Mucosa of stomach (tissue), 1 donor: ENCODE measurements at regions not wholly inside any gene's neighbourhood (a gene's known extent, or its start where the extent isn't known, plus 50 kb on each side); places are given as distances from the start of the nearest gene placed in this dataset.

Source experiments
- H3K27me3 ChIP-seq: one replicate; pipeline ENCODE4 v1.7.0; 2013; ENCODE audit warnings: mild to moderate bottlenecking, low read length; ENCODE audit not compliant: control insufficient read depth, insufficient read depth
- H3K36me3 ChIP-seq: one replicate; pipeline ENCODE4 v1.7.0; 2013; ENCODE audit warnings: low read length; ENCODE audit not compliant: control insufficient read depth, insufficient read depth
- H3K4me1 ChIP-seq: one replicate; pipeline ENCODE4 v1.7.0; 2013; ENCODE audit warnings: mild to moderate bottlenecking, low read length; ENCODE audit not compliant: control insufficient read depth, insufficient read depth
- H3K4me3 ChIP-seq: one replicate; pipeline ENCODE4 v1.7.0; 2013; ENCODE audit warnings: low read length
- H3K9ac ChIP-seq: one replicate; pipeline ENCODE4 v1.7.0; 2013; ENCODE audit warnings: mild to moderate bottlenecking, low read length, moderate library complexity
- H3K9me3 ChIP-seq: one replicate; pipeline ENCODE4 v1.7.0; 2013; ENCODE audit warnings: mild to moderate bottlenecking, low read length, moderate library complexity; ENCODE audit not compliant: control insufficient read depth
- donor health status: Pancreatic carcinoma.

DNA sequence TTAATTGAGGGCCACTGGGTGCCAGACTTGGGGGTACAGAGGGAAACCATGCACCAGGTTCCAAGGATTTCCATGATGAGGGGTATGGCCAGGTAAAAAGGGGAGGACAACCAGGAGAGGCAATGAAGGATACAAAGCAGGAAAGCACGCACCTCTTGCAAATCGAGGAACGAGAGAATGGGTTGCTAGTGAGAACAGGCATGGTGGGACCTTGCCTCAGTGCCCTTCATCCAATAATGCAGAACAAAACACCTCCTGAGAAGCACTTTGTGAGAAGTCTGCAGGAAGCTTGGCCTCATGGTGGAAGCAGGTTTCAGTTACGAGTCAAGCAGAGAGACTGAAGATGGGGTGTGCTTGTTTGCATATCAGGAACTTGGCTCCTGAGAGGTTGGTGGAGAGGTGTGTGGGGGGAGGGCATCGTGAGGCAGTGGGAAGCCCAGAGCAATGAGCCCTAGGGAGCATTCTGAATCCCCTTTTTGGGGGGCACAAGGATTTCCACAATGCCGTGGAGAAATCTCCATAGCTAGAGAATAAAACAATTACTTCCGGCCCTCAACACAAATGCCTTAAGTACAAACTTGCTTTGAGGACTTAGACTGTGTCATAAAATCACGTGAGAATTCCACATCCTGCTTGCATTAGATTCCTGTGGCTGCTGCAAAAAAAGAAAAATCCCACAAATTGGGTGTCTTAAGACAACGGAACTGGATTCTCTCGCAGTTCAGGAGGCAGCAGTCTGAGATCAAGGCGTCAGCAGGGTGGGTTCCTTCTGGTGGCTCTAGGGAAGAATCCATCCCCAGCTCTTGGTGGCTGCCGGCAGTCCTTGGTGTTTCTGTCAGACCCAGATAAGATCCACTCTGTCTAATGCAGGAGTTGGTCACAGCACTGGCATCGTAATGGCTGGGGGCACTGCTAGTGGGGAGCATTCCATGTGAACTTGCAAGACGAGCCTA is 54.9 kb upstream of the BACE2 start:
- H3K36me3 ChIP-seq: no peaks in the 10 kb centered on the region
- no peaks in the 10 kb centered on the region for H3K9me3 ChIP-seq
- peaks cover 9% of the 10 kb centered on the region for H3K4me1 ChIP-seq
- peak overlapping the region; percentile 25 for H3K4me3 ChIP-seq
- peaks cover 4% of the 10 kb centered on the region for H3K27me3 ChIP-seq
- H3K9ac ChIP-seq: no peak overlapping the region

DNA sequence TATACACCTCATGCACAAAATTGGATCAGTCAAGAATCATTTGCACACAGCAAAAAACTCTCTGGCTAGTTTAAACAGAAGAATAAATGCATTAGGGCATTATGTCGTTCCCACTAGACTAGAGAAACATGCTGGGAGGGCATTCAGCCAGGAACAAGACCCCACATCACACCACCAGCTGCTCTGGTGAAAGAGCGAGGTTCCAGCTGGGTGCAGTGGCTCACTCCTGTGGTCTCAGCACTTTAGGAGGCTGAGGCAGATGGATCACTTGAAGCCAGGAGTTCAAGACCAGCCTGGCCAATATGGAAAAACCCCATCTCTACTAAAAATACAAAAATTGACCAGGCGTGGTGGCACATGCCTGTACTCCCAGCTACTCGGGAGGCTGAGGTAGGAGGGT is 52.1 kb upstream of the BACE2 start:
- H3K36me3 ChIP-seq: no peaks in the 10 kb centered on the region
- peaks cover 3% of the 10 kb centered on the region for H3K27me3 ChIP-seq
- no peak overlapping the region for H3K9ac ChIP-seq
- H3K9me3 ChIP-seq: no peaks in the 10 kb centered on the region
- H3K4me1 ChIP-seq: peaks cover 9% of the 10 kb centered on the region
- H3K4me3 ChIP-seq: no peak overlapping the region
